ENCODE measurements at regions not wholly inside any gene's neighbourhood (a gene's known extent, or its start where the extent isn't known, plus 50 kb on each side); places are given as distances from the start of the nearest gene placed in this dataset.
"Not testable (repeated sequence)": the region's sequence is repeated elsewhere in the genome, so short reads cannot be mapped to it uniquely, and the experiment has no call there.

- no peak for DNase-seq (ENCODE audit: low read depth)
Measured at GRCh38 chr16:80009971-80010659, 409.6 kb upstream of the MAF start.

GRCh38 chr16:80008857-80009256 is 408.3 kb upstream of the MAF start:
- DNase-seq (ENCODE audit: low read depth), result no peak

- DNase-seq (ENCODE audit: low read depth), result no peak
Measured at GRCh38 chr16:80007231-80007630, 406.7 kb upstream of the MAF start.

GRCh38 chr16:80006241-80007215 is 406.0 kb upstream of the MAF start:
- no peak for DNase-seq (ENCODE audit: low read depth)

GRCh38 chr16:80004113-80004512 is 403.6 kb upstream of the MAF start:
- DNase-seq (ENCODE audit: low read depth), result no peak

- DNase-seq (ENCODE audit: low read depth), result no peak
Measured at GRCh38 chr16:80002261-80002660, 401.7 kb upstream of the MAF start.

- DNase-seq (ENCODE audit: low read depth), result no peak
Measured at GRCh38 chr16:79998143-79998542, 397.6 kb upstream of the MAF start.

GRCh38 chr16:79997257-79997656 is 396.7 kb upstream of the MAF start:
- DNase-seq (ENCODE audit: low read depth), result no peak

GRCh38 chr16:79996321-79996720 is 395.8 kb upstream of the MAF start:
- no peak for DNase-seq (ENCODE audit: low read depth)

- DNase-seq (ENCODE audit: low read depth), result no peak
Measured at GRCh38 chr16:79995315-79995714, 394.8 kb upstream of the MAF start.

GRCh38 chr16:79994418-79994817 is 393.9 kb upstream of the MAF start:
- DNase-seq (ENCODE audit: low read depth), result no peak

GRCh38 chr16:79993629-79994209 is 393.2 kb upstream of the MAF start:
- DNase-seq (ENCODE audit: low read depth), result no peak

GRCh38 chr16:79991969-79992368 is 391.4 kb upstream of the MAF start:
- no peak for DNase-seq (ENCODE audit: low read depth)

GRCh38 chr16:79988721-79989220 is 388.2 kb upstream of the MAF start:
- no peak for DNase-seq (ENCODE audit: low read depth)

- DNase-seq (ENCODE audit: low read depth), result no peak
Measured at GRCh38 chr16:79988089-79988488, 387.6 kb upstream of the MAF start.

GRCh38 chr16:79986352-79986751 is 385.8 kb upstream of the MAF start:
- no peak for DNase-seq (ENCODE audit: low read depth)

- no peak for DNase-seq (ENCODE audit: low read depth)
Measured at GRCh38 chr16:79985606-79986005, 385.1 kb upstream of the MAF start.

- DNase-seq (ENCODE audit: low read depth), result not testable (repeated sequence)
Measured at GRCh38 chr16:79984149-79984548, 383.6 kb upstream of the MAF start.

- no peak for DNase-seq (ENCODE audit: low read depth)
Measured at GRCh38 chr16:79982862-79983261, 382.3 kb upstream of the MAF start.

- DNase-seq (ENCODE audit: low read depth), result no peak
Measured at GRCh38 chr16:79982361-79982760, 381.8 kb upstream of the MAF start.

- no peak for DNase-seq (ENCODE audit: low read depth)
Measured at GRCh38 chr16:79981814-79982213, 381.3 kb upstream of the MAF start.

GRCh38 chr16:79980650-79981521 is 380.3 kb upstream of the MAF start:
- no peak for DNase-seq (ENCODE audit: low read depth)

Data from T follicular helper cell (primary cell).